ENCODE measurements at regions not wholly inside any gene's neighbourhood (a gene's known extent, or its start where the extent isn't known, plus 50 kb on each side); places are given as distances from the start of the nearest gene placed in this dataset.

- TF ChIP-seq CTCF (IDR thresholded peaks at IDR 0.05) (no peak), POLR2A (IDR thresholded peaks at IDR 0.05) (no peak)
- WGBS, 2 donors = 86 to 90% methylated on average over 2 of the region's 2 CpGs
- intact Hi-C loops (cut with DNase I) = no loop called here
- no peaks in the 10 kb centered on the region for H3K4me1 ChIP-seq
- H3K4me3 ChIP-seq (replicated peaks in 1 of 3) = no peak overlapping the region
- no peaks in the 10 kb centered on the region for H3K36me3 ChIP-seq
- H3K27ac ChIP-seq = no peak overlapping the region
- H3K27me3 ChIP-seq = no peaks in the 10 kb centered on the region
- H3K9me3 ChIP-seq = no peaks in the 10 kb centered on the region
- no peak for DNase-seq
These were observed 87.9 kb upstream of the PRICKLE1 start for GRCh38 chr12:42677461-42677860.

GRCh38 chr12:42673535-42673934 lies 84.0 kb upstream of the PRICKLE1 start:
- no peak for DNase-seq
- WGBS, 2 donors = 78 to 82% methylated on average over 3 of the region's 3 CpGs

GRCh38 chr12:42670719-42671118 lies 81.2 kb upstream of the PRICKLE1 start:
- H3K4me3 ChIP-seq (replicated peaks in 1 of 3) = no peak overlapping the region
- no peaks in the 10 kb centered on the region for H3K4me1 ChIP-seq
- H3K27ac ChIP-seq = no peak overlapping the region
- intact Hi-C loops (cut with DNase I) = no loop called here
- no peak for DNase-seq
- no peaks in the 10 kb centered on the region for H3K9me3 ChIP-seq
- H3K27me3 ChIP-seq = no peaks in the 10 kb centered on the region
- no peaks in the 10 kb centered on the region for H3K36me3 ChIP-seq
- TF ChIP-seq CTCF (IDR thresholded peaks at IDR 0.05) = no peak
- no peak for TF ChIP-seq POLR2A (IDR thresholded peaks at IDR 0.05)

More at GRCh38 chr12:42673535-42673934, 84.0 kb upstream of the PRICKLE1 start:
- Histone ChIP-seq H3K4me3 (replicated peaks in 1 of 3) (no peak overlapping the region), H3K27ac (no peak overlapping the region), H3K27me3 (no peaks in the 10 kb centered on the region), H3K4me1 (no peaks in the 10 kb centered on the region), H3K36me3 (no peaks in the 10 kb centered on the region), H3K9me3 (no peaks in the 10 kb centered on the region)
- TF ChIP-seq POLR2A (IDR thresholded peaks at IDR 0.05) = no peak
- no peak for TF ChIP-seq CTCF (IDR thresholded peaks at IDR 0.05)
- intact Hi-C loops (cut with DNase I) = no loop called here

GRCh38 chr12:42669553-42669952 lies 80.0 kb upstream of the PRICKLE1 start:
- Histone ChIP-seq H3K4me3 (replicated peaks in 1 of 3) (no peak overlapping the region), H3K4me1 (no peaks in the 10 kb centered on the region), H3K27ac (no peak overlapping the region), H3K9me3 (no peaks in the 10 kb centered on the region), H3K27me3 (no peaks in the 10 kb centered on the region), H3K36me3 (no peaks in the 10 kb centered on the region)
- 33 to 42% methylated on average over 2 of the region's 2 CpGs for WGBS, 2 donors
- DNase-seq = no peak
- intact Hi-C loops (cut with DNase I) = no loop called here
- no peak for TF ChIP-seq CTCF (IDR thresholded peaks at IDR 0.05)
- TF ChIP-seq POLR2A (IDR thresholded peaks at IDR 0.05) = no peak

GRCh38 chr12:42666671-42667243 lies 77.2 kb upstream of the PRICKLE1 start:
- no peaks in the 10 kb centered on the region for H3K4me1 ChIP-seq
- TF ChIP-seq POLR2A (IDR thresholded peaks at IDR 0.05) (no peak), CTCF (IDR thresholded peaks at IDR 0.05) (no peak)
- H3K27ac ChIP-seq = no peak overlapping the region
- DNase-seq = no peak
- H3K4me3 ChIP-seq (replicated peaks in 1 of 3) = no peak overlapping the region
- intact Hi-C loops (cut with DNase I) = no loop called here
- no peaks in the 10 kb centered on the region for H3K36me3 ChIP-seq
- H3K9me3 ChIP-seq = no peaks in the 10 kb centered on the region
- 55 to 72% methylated on average over 5 of the region's 5 CpGs for WGBS, 2 donors
- H3K27me3 ChIP-seq = no peaks in the 10 kb centered on the region
